Panc1 (cell line): ENCODE measurements at regions not wholly inside any gene's neighbourhood (a gene's known extent, or its start where the extent isn't known, plus 50 kb on each side); places are given as distances from the start of the nearest gene placed in this dataset.

ENCODE experiments used
- ATAC-seq: fragments of 200-7000 bp; cut with Tn5 transposase; 2 replicates; pipeline ENCODE4 v1.9.1; 2020; ENCODE audit warnings: mild to moderate bottlenecking, moderate library complexity
- BruUV-seq: library from RNA; stranded (reverse); fragments of 400-500 nt; replicated peaks from 2 replicates; lab custom pipeline; 2021; lab: Mats Ljungman, UMichigan
- CTCF ChIA-PET: fragments of 300-600 bp; sonication (Branson Sonifier 250); formaldehyde crosslinking; loops from one replicate; lab custom pipeline; 2022; ENCODE audit warnings: antibody characterized with exemption; lab: Charles Lee
- POLR2A ChIA-PET: fragments of 300-600 bp; sonication (Branson Sonifier 250); formaldehyde crosslinking; loops from one replicate; lab custom pipeline; 2022; ENCODE audit warnings: antibody characterized with exemption; lab: Charles Lee
- DNase-seq: peaks from one replicate; pipeline ENCODE4 v3.0.0-alpha.2; 2010; ENCODE audit warnings: low read depth, low spot score
- H3K27ac ChIP-seq: 2 replicates; pipeline ENCODE4 v1.5.1; 2011; ENCODE audit warnings: mild to moderate bottlenecking, low read length, inconsistent platforms
- H3K27me3 ChIP-seq: fragments of 200-500 bp; sonication (Bioruptor generic); 2 replicates; pipeline ENCODE4 v1.6.0; 2014; ENCODE audit warnings: low read length, inconsistent platforms; ENCODE audit not compliant: control insufficient read depth, insufficient read depth
- H3K36me3 ChIP-seq: fragments of 200-500 bp; sonication (Bioruptor generic); 2 replicates; pipeline ENCODE4 v1.5.1; 2014; ENCODE audit warnings: inconsistent platforms, mild to moderate bottlenecking, low read length, moderate library complexity; ENCODE audit not compliant: control insufficient read depth, insufficient read depth
- H3K4me1 ChIP-seq: 2 replicates; pipeline ENCODE4 v1.5.1; 2011; ENCODE audit warnings: inconsistent platforms, mild to moderate bottlenecking, low read length, moderate library complexity; ENCODE audit not compliant: control insufficient read depth, insufficient read depth
- H3K4me3 ChIP-seq, 2 experiments: 2 replicates each; pipeline ENCODE4 v1.5.1; 2011 to 2012; ENCODE audit warnings: low read depth in 2 of 2, low read length in 2 of 2, mild to moderate bottlenecking in 2 of 2, inconsistent platforms in 1 of 2, moderate library complexity in 1 of 2
- H3K9me3 ChIP-seq: fragments of 200-500 bp; sonication (Bioruptor generic); 2 replicates; pipeline ENCODE4 v1.5.1; 2014; ENCODE audit warnings: low read depth, mild to moderate bottlenecking, inconsistent platforms, low read length, moderate library complexity; ENCODE audit not compliant: control insufficient read depth, insufficient read depth
- CTCF ChIP-seq: fragments of 450-650 bp; IDR thresholded peaks from 2 replicates; pipeline ENCODE4 v1.5.1; 2017; ENCODE audit warnings: mild to moderate bottlenecking
- POLR2AphosphoS5 ChIP-seq: IDR thresholded peaks from 2 replicates; pipeline ENCODE4 v1.6.1; 2012; ENCODE audit warnings: mild to moderate bottlenecking, low read depth, low read length, moderate library complexity
- REST ChIP-seq, 2 experiments: IDR thresholded peaks; 2 replicates each; pipeline ENCODE4 v1.6.1; 2011 to 2012; ENCODE audit warnings: low read depth in 2 of 2, control low read depth in 1 of 2, low read length in 1 of 2, mild to moderate bottlenecking in 1 of 2, moderate library complexity in 1 of 2; ENCODE audit not compliant: insufficient read depth in 1 of 2
- SIN3A ChIP-seq: IDR thresholded peaks from 2 replicates; pipeline ENCODE4 v1.6.1; 2012; ENCODE audit warnings: low read depth, mild to moderate bottlenecking, low read length, moderate library complexity, borderline replicate concordance; ENCODE audit not compliant: insufficient read depth
- TCF7L2 ChIP-seq: IDR thresholded peaks from 2 replicates; pipeline ENCODE4 v1.6.1; 2011; ENCODE audit warnings: mild to moderate bottlenecking, low read depth, low read length, inconsistent platforms
- in situ Hi-C: cut with HindIII; loops from 2 replicates; pipeline ENCODE4 v1.10.0; 2016; ENCODE audit warnings: low sequenced_read_pairs, low pct_unique_long_range_greater_than_20kb
- intact Hi-C: fragments of 100-400 bp; cut with micrococcal nuclease; formaldehyde crosslinking; loops from one replicate; pipeline ENCODE4 v1.10.0; 2022; ENCODE audit not compliant: unreplicated experiment

DNA sequence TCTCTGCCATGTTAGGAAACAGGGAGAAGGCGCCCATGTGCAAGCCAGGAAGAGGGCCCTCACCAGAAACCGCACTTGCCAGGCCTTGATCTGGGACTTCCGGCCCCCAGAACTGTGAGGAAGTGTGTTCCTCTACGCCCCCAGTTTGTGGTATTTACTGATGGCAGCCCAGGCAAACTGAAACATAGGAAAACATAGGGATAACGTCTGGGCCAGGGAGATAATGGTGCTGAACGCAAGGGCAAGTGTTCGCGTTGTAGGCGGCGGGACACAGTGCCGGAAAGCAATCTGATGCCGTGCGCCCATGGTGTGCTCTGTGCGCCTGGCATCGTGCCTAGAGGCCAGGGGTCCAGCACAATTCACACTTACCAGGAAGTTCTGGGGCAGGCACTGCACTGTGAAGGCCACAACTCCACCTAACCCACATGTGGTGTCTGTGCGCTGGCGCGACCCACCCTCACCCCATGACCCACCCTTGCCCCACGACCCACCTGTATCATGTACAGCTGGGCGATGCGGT is 53.6 kb downstream of the ARL6IP4 start:
- no peak overlapping the region for H3K27ac ChIP-seq
- H3K36me3 ChIP-seq = no peaks in the 10 kb centered on the region
- in situ Hi-C loops (no loop called here), intact Hi-C loops (no loop called here)
- H3K9me3 ChIP-seq = no peaks in the 10 kb centered on the region
- H3K4me3 ChIP-seq = no peak overlapping the region
- BruUV-seq = no TSS peak
- POLR2A ChIA-PET = no interaction called here
- DNase-seq (no peak), ATAC-seq (no peak)
- no peaks in the 10 kb centered on the region for H3K4me1 ChIP-seq
- TF ChIP-seq CTCF (no peak), TCF7L2 (no peak), SIN3A (no peak), POLR2AphosphoS5 (no peak), REST (IDR thresholded peaks at IDR 0.05; ENCODE audit: insufficient read depth in 1 of 2, low read depth in 2 of 2, low read length in 1 of 2) (no peak)
- no peaks in the 10 kb centered on the region for H3K27me3 ChIP-seq
- CTCF ChIA-PET = no interaction called here

DNA sequence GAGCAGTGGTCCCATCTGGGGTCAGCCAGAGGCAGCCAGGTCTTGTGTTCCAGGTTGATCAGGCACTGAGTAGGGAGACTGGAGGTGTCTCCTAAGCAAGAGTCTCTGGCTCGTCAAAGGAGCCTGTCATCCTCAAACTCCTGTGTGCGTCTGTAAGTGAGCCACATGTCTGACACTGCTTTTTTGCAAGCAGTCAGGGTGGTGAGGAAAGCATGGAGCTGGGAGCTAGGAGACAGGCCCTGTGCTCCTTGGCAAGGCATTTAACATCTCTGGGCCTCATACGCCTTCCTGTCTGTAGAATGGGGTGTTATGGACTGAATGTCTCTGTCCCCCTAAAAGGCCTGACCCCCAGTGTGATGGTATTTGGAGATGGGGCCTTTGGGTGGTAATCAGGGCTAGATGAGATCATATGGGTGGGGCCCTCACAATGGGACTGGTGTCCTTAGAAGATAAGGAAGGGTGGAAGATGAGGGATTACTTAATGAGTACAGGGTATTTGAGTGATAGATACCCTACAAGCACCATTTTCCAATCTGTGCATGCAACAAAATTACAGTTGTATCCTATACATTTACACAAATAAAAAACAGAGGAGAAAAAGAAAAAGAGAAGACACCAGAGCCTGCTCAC is 53.0 kb downstream of the ARL6IP4 start:
- CTCF ChIA-PET = interaction anchor here (1.2 kb wide), 1 partner anchor 115 kb away, joined by 4 read pairs; no protein-coding TSS in a partner anchor
- no peaks in the 10 kb centered on the region for H3K4me1 ChIP-seq
- H3K36me3 ChIP-seq = no peaks in the 10 kb centered on the region
- H3K27me3 ChIP-seq = no peaks in the 10 kb centered on the region
- TF ChIP-seq CTCF = no peak
- no peak for TF ChIP-seq SIN3A
- TF ChIP-seq TCF7L2 = no peak
- TF ChIP-seq POLR2AphosphoS5 = no peak
- no peak for TF ChIP-seq REST (IDR thresholded peaks at IDR 0.05; ENCODE audit: insufficient read depth in 1 of 2, low read depth in 2 of 2, low read length in 1 of 2)
- POLR2A ChIA-PET = no interaction called here
- TSS peak; percentile 18 for BruUV-seq
- in situ Hi-C loops (no loop called here), intact Hi-C loops (no loop called here)
- no peak overlapping the region for H3K27ac ChIP-seq
- H3K4me3 ChIP-seq = no peak overlapping the region
- ATAC-seq (no peak), DNase-seq (no peak)
- no peaks in the 10 kb centered on the region for H3K9me3 ChIP-seq
